K562 (cell line): ENCODE measurements at regions not wholly inside any gene's neighbourhood (a gene's known extent, or its start where the extent isn't known, plus 50 kb on each side); places are given as distances from the start of the nearest gene placed in this dataset.

Experiments
- ATAC-seq: fragments of 200-7000 bp; cut with Tn5 transposase; 3 replicates; pipeline ENCODE4 v1.9.1; 2020; ENCODE audit warnings: moderate library complexity
- BruUV-seq: library from RNA; stranded (reverse); fragments of 400-500 nt; replicated peaks from 2 replicates; lab custom pipeline; 2021; lab: Mats Ljungman, UMichigan
- CTCF ChIA-PET: fragments of 300-600 bp; formaldehyde crosslinking; extraction: SDS; loops from one replicate; lab custom pipeline; 2021; ENCODE audit warnings: low intra/inter-chr PET ratio; lab: Yijun Ruan, JAX
- POLR2A ChIA-PET: fragments of 300-600, 350-650 bp; sonication (Branson Sonifier 250); formaldehyde crosslinking; extraction: SDS; loops from one replicate; lab custom pipeline; 2021; ENCODE audit warnings: antibody characterized with exemption, inconsistent platforms; lab: Yijun Ruan, JAX
- DNase-seq, 4 experiments: peaks; one replicate each; pipeline versions ENCODE4 v3.0.0 to v3.0.0-alpha.2; 2011 to 2018; ENCODE audit warnings: low spot score in 3 of 4, mixed read lengths in 3 of 4; ENCODE audit errors: extremely low read depth in 1 of 4
- FAIRE-seq: peaks from 2 replicates; lab custom pipeline; 2011; peaks lifted over from hg19 to GRCh38; lab: Jason Lieb, UNC
- H2AFZ ChIP-seq: 2 replicates; pipeline ENCODE4 v1.6.0; 2011; ENCODE audit warnings: low read depth, low read length, control low read depth, inconsistent platforms
- H3K27ac ChIP-seq: fragments of 200-600 bp; 3 replicates; pipeline ENCODE4 v1.8.0; 2011; ENCODE audit warnings: low read depth, mild to moderate bottlenecking, control low read depth, inconsistent platforms, low read length, moderate library complexity, mixed read lengths; ENCODE audit errors: extremely low read depth
- H3K27me3 ChIP-seq, 2 experiments: fragments of 300-600 bp in 1 of 2; 2 replicates in 1 of 2; 3 replicates in 1 of 2; pipeline versions ENCODE4 v1.6.0 to v1.8.0; 2011; ENCODE audit warnings: inconsistent platforms in 2 of 2, low read length in 2 of 2, mild to moderate bottlenecking in 1 of 2, mixed read lengths in 1 of 2, moderate library complexity in 1 of 2; ENCODE audit not compliant: control insufficient read depth in 2 of 2, insufficient read depth in 2 of 2
- H3K36me3 ChIP-seq: fragments of 300-600 bp; 3 replicates; pipeline ENCODE4 v1.8.0; 2011; ENCODE audit warnings: mild to moderate bottlenecking, low read length, inconsistent platforms; ENCODE audit not compliant: control insufficient read depth, insufficient read depth
- H3K4me1 ChIP-seq, 2 experiments: fragments of 200-600 bp in 1 of 2; replicated peaks in 1 of 2; 2 replicates in 1 of 2; 3 replicates in 1 of 2; pipeline versions ENCODE4 v1.5.1 to v1.8.0; 2011; ENCODE audit warnings: inconsistent platforms in 2 of 2, low read length in 2 of 2, mild to moderate bottlenecking in 1 of 2, mixed read lengths in 1 of 2, moderate library complexity in 1 of 2; ENCODE audit not compliant: control insufficient read depth in 2 of 2, insufficient read depth in 2 of 2
- H3K4me2 ChIP-seq: 2 replicates; pipeline ENCODE4 v1.6.1; 2011; ENCODE audit warnings: low read length, control low read depth, inconsistent platforms, mixed read lengths; ENCODE audit not compliant: insufficient read depth
- H3K4me3 ChIP-seq: fragments of 200-600 bp; sonication (generic), shearing (Covaris generic); 2 replicates; pipeline ENCODE4 v1.5.1; 2016; ENCODE audit warnings: control low read depth, inconsistent platforms
- H3K79me2 ChIP-seq: fragments of 200-600 bp; 3 replicates; pipeline ENCODE4 v1.8.0; 2011; ENCODE audit warnings: low read length, inconsistent platforms; ENCODE audit not compliant: control insufficient read depth, insufficient read depth
- H3K9ac ChIP-seq, 2 experiments: 2 replicates each; pipeline versions ENCODE4 v1.6.0 to v1.6.1; 2011; ENCODE audit warnings: low read depth in 2 of 2, low read length in 2 of 2, control low read depth in 1 of 2, inconsistent platforms in 1 of 2, mild to moderate bottlenecking in 1 of 2, mixed read lengths in 1 of 2; ENCODE audit not compliant: insufficient read depth in 1 of 2
- H3K9me1 ChIP-seq: one replicate; pipeline ENCODE4 v1.6.0; 2011; ENCODE audit warnings: inconsistent platforms, mild to moderate bottlenecking, low read length, moderate library complexity; ENCODE audit not compliant: control insufficient read depth, insufficient read depth
- H3K9me3 ChIP-seq: replicated peaks from 2 replicates; pipeline ENCODE4 v1.5.1; 2011; ENCODE audit warnings: low read depth, low read length, inconsistent platforms; ENCODE audit not compliant: control insufficient read depth, insufficient read depth
- H4K20me1 ChIP-seq: replicated peaks from 2 replicates; pipeline ENCODE4 v1.6.1; 2011; ENCODE audit warnings: low read length, inconsistent platforms, mixed read lengths; ENCODE audit not compliant: control insufficient read depth, insufficient read depth
- BACH1 ChIP-seq: fragments of 200-800 bp; sonication (Bioruptor generic); IDR thresholded peaks from 2 replicates; pipeline ENCODE4 v1.6.1; 2016; ENCODE audit warnings: missing genetic modification characterization, missing compliant biosample characterization
- HMGN3 ChIP-seq: IDR thresholded peaks from 2 replicates; pipeline ENCODE4 v1.6.1; 2011; ENCODE audit warnings: borderline replicate concordance, low read depth, mild to moderate bottlenecking, mixed read lengths, low read length; ENCODE audit not compliant: insufficient read length; ENCODE audit errors: extremely low read depth
- POLR2AphosphoS2 ChIP-seq: IDR thresholded peaks from 2 replicates; pipeline ENCODE4 v1.6.1; 2012; ENCODE audit warnings: low read length, improper control_type of control experiment
- POLR2AphosphoS5 ChIP-seq: IDR thresholded peaks from 2 replicates; pipeline ENCODE4 v1.6.1; 2011; ENCODE audit warnings: mild to moderate bottlenecking, low read depth, low read length, moderate library complexity; ENCODE audit not compliant: control insufficient read depth, insufficient read depth
- RBBP5 ChIP-seq: fragments of 200-600 bp; sonication (generic); IDR thresholded peaks from 2 replicates; pipeline ENCODE4 v1.6.1; 2012; ENCODE audit warnings: borderline replicate concordance, mild to moderate bottlenecking, low read length, control low read depth, inconsistent platforms; ENCODE audit not compliant: insufficient read depth, poor library complexity, severe bottlenecking
- SIRT6 ChIP-seq: IDR thresholded peaks from one replicate; pipeline ENCODE4 v1.6.1; 2012; ENCODE audit warnings: low read depth, mild to moderate bottlenecking, control low read depth, inconsistent platforms, low read length, moderate library complexity
- TEAD2 ChIP-seq: fragments of 450-650 bp; IDR thresholded peaks from 2 replicates; pipeline ENCODE4 v1.6.1; 2016; ENCODE audit warnings: missing genetic modification characterization, control low read depth, missing compliant biosample characterization
- ZNF24 ChIP-seq: fragments of 450-650 bp; IDR thresholded peaks from 2 replicates; pipeline ENCODE4 v1.6.1; 2016
- WGBS: fragments of 100-300 bp; shearing (Covaris generic); methylation state at CpG from one replicate; pipeline ENCODE4 v1.1.6; 2016; ENCODE audit warnings: low coverage, mixed read lengths; ENCODE audit not compliant: insufficient coverage; ENCODE audit errors: missing lambda C conversion rate; 5-methylcytosine and 5-hydroxymethylcytosine counted together
- in situ Hi-C: fragments of 300-500 bp; cut with MboI; formaldehyde crosslinking; loops from 4 replicates; pipeline ENCODE4 v1.15.0; 2018; ENCODE audit warnings: inconsistent platforms, mixed read lengths
- intact Hi-C: fragments of 100-400 bp; cut with micrococcal nuclease; formaldehyde crosslinking; loops from 2 replicates; pipeline ENCODE4 v1.14.2; 2022
- TF ChIP-seq, protein P1 (sequence below): fragments of 250-450 bp; sonication (Bioruptor Pico); IDR thresholded peaks from 2 replicates; pipeline ENCODE4 v1.6.1; 2021; ENCODE audit warnings: mild to moderate bottlenecking
- TF ChIP-seq, protein P2 (sequence below): fragments of 450-650 bp; formaldehyde crosslinking; IDR thresholded peaks from 2 replicates; pipeline ENCODE4 v1.4.0; 2020; ENCODE audit warnings: mild to moderate bottlenecking, mixed read lengths

DNA sequence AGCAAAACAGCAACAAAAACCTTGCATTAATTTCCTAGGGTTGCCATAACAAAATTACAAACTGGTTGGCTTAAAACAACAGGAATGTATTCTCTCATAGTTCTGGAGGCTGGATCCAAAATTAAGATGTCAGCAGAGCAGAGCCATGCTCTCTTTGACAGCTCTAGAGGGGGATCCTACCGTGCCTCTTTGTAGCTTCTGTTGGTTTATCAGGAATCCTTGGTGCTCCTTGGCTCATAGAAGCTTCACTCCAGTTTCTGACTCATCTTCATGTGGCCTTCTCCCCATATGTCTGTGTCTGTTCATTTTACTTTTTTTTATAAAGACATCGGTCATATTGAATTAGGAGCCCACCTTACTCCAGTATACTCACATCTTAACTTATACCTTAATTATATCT, 90.5 kb upstream of the POU2AF2 start:
- H3K4me3 ChIP-seq, result no peak overlapping the region
- no peaks in the 10 kb centered on the region; the same call in 1 of the 2 replicates for H3K9me3 ChIP-seq
- H3K4me2 ChIP-seq, result no peak overlapping the region
- FAIRE-seq (no peak), ATAC-seq (no peak), DNase-seq (no peak)
- H3K27ac ChIP-seq, result no peak overlapping the region
- no peaks in the 10 kb centered on the region for H3K79me2 ChIP-seq
- WGBS, result 0% methylated on average over 2 of the region's 2 CpGs
- H3K9ac ChIP-seq, result no peak overlapping the region
- H3K36me3 ChIP-seq, result no peaks in the 10 kb centered on the region
- intact Hi-C loops (no loop called here), in situ Hi-C loops (no loop called here)
- BruUV-seq, result no TSS peak
- CTCF ChIA-PET, result no interaction called here
- no peaks in the 10 kb centered on the region for H3K9me1 ChIP-seq
- H4K20me1 ChIP-seq, result no peaks in the 10 kb centered on the region
- no peaks in the 10 kb centered on the region for H3K4me1 ChIP-seq
- TF ChIP-seq, protein P1, sequence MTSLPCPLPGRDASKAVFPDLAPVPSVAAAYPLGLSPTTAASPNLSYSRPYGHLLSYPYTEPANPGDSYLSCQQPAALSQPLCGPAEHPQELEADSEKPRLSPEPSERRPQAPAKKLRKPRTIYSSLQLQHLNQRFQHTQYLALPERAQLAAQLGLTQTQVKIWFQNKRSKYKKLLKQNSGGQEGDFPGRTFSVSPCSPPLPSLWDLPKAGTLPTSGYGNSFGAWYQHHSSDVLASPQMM (CRISPR knock-in tag), result no peak
- TF ChIP-seq BACH1 (tag) (no peak), POLR2AphosphoS2 (no peak)
- H2AFZ ChIP-seq, result no peak overlapping the region
- POLR2A ChIA-PET, result no interaction called here
- H3K27me3 ChIP-seq, result no peaks in the 10 kb centered on the region

DNA sequence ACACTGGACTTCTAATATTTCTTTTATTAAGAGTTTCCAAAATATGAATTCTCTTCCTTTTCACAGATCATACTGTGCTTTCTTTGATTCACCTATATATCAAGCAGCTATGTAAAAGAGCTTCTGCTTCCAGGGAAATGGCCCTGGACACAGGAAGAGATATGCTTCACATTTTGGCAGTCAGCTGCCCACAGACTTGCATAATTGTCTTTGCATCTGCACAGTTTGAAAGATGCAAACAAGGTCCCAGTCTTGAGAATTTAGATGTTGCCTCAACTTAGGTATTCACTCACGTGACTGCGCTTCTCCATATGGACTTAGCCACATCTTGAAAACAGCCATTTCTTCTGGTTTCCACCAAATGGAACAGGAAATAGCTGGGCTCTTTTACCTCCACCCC, 92.3 kb upstream of the POU2AF2 start:
- no TSS peak for BruUV-seq
- H3K27me3 ChIP-seq, result no peaks in the 10 kb centered on the region

More for the DNA sequence above, 92.3 kb upstream of the POU2AF2 start:
- no peak for FAIRE-seq
- 6% methylated on average over 2 of the region's 2 CpGs for WGBS
- H3K9ac ChIP-seq, result no peak overlapping the region
- no peak for ATAC-seq
- no peaks in the 10 kb centered on the region for H3K4me1 ChIP-seq
- ChIA-PET POLR2A (no interaction called here), CTCF (no interaction called here)
- H3K79me2 ChIP-seq, result no peaks in the 10 kb centered on the region
- no peak overlapping the region for H3K4me2 ChIP-seq
- no peak overlapping the region for H3K4me3 ChIP-seq
- H2AFZ ChIP-seq, result no peak overlapping the region
- TF ChIP-seq RBBP5 (no peak), POLR2AphosphoS5 (no peak), TEAD2 (tag) (no peak), ZNF24 (no peak), SIRT6 (no peak), HMGN3 (no peak)
- TF ChIP-seq, protein P2, sequence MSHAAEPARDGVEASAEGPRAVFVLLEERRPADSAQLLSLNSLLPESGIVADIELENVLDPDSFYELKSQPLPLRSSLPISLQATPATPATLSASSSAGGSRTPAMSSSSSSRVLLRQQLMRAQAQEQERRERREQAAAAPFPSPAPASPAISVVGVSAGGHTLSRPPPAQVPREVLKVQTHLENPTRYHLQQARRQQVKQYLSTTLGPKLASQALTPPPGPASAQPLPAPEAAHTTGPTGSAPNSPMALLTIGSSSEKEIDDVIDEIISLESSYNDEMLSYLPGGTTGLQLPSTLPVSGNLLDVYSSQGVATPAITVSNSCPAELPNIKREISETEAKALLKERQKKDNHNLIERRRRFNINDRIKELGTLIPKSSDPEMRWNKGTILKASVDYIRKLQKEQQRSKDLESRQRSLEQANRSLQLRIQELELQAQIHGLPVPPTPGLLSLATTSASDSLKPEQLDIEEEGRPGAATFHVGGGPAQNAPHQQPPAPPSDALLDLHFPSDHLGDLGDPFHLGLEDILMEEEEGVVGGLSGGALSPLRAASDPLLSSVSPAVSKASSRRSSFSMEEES (CRISPR knock-in tag), result peak; percentile 47
- no peak for DNase-seq
- in situ Hi-C loops (no loop called here), intact Hi-C loops (no loop called here)
- H4K20me1 ChIP-seq, result no peaks in the 10 kb centered on the region
- no peaks in the 10 kb centered on the region for H3K9me1 ChIP-seq
- H3K27ac ChIP-seq, result no peak overlapping the region
- no peaks in the 10 kb centered on the region for H3K36me3 ChIP-seq
- no peaks in the 10 kb centered on the region; the same call in 1 of the 2 replicates for H3K9me3 ChIP-seq
